PFSK-1 (cell line): ENCODE measurements at regions not wholly inside any gene's neighbourhood (a gene's known extent, or its start where the extent isn't known, plus 50 kb on each side); places are given as distances from the start of the nearest gene placed in this dataset.

Experiments
- POLR2AphosphoS5 ChIP-seq: IDR thresholded peaks from 2 replicates; pipeline ENCODE4 v1.6.1; 2012; ENCODE audit warnings: low read depth, mild to moderate bottlenecking, control low read depth, low read length, moderate library complexity
- SIN3A ChIP-seq: IDR thresholded peaks from 2 replicates; pipeline ENCODE4 v1.6.1; 2012; ENCODE audit warnings: mild to moderate bottlenecking, low read length, moderate library complexity, borderline replicate concordance; ENCODE audit not compliant: insufficient read depth
- TAF1 ChIP-seq: IDR thresholded peaks from 2 replicates; pipeline ENCODE4 v1.6.1; 2012; ENCODE audit warnings: low read length, control low read depth, borderline replicate concordance; ENCODE audit not compliant: insufficient read depth
- TF ChIP-seq, protein P1 (sequence below), 2 experiments: IDR thresholded peaks; 2 replicates each; pipeline versions ENCODE4 v1.6.1 to v1.8.0; 2011 to 2012; ENCODE audit warnings: low read depth in 2 of 2, low read length in 2 of 2, control low read depth in 1 of 2, inconsistent platforms in 1 of 2, mild to moderate bottlenecking in 1 of 2, moderate library complexity in 1 of 2; ENCODE audit not compliant: insufficient read depth in 1 of 2

- no peak for TF ChIP-seq SIN3A
- TF ChIP-seq TAF1 = no peak
- TF ChIP-seq POLR2AphosphoS5 = no peak
- TF ChIP-seq, protein P1, sequence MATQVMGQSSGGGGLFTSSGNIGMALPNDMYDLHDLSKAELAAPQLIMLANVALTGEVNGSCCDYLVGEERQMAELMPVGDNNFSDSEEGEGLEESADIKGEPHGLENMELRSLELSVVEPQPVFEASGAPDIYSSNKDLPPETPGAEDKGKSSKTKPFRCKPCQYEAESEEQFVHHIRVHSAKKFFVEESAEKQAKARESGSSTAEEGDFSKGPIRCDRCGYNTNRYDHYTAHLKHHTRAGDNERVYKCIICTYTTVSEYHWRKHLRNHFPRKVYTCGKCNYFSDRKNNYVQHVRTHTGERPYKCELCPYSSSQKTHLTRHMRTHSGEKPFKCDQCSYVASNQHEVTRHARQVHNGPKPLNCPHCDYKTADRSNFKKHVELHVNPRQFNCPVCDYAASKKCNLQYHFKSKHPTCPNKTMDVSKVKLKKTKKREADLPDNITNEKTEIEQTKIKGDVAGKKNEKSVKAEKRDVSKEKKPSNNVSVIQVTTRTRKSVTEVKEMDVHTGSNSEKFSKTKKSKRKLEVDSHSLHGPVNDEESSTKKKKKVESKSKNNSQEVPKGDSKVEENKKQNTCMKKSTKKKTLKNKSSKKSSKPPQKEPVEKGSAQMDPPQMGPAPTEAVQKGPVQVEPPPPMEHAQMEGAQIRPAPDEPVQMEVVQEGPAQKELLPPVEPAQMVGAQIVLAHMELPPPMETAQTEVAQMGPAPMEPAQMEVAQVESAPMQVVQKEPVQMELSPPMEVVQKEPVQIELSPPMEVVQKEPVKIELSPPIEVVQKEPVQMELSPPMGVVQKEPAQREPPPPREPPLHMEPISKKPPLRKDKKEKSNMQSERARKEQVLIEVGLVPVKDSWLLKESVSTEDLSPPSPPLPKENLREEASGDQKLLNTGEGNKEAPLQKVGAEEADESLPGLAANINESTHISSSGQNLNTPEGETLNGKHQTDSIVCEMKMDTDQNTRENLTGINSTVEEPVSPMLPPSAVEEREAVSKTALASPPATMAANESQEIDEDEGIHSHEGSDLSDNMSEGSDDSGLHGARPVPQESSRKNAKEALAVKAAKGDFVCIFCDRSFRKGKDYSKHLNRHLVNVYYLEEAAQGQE (IDR thresholded peaks at IDR 0.05; ENCODE audit: insufficient read depth in 1 of 2, low read depth in 2 of 2, low read length in 2 of 2) = no peak
Measured at GRCh38 chr13:105428811-105429210, 1106.7 kb downstream of the EFNB2 start.
